HEK293T (cell line): ENCODE measurements at regions not wholly inside any gene's neighbourhood (a gene's known extent, or its start where the extent isn't known, plus 50 kb on each side); places are given as distances from the start of the nearest gene placed in this dataset.

Experiments used
- BHLHE40 ChIP-seq: fragments of 450-650 bp; IDR thresholded peaks from 2 replicates; pipeline ENCODE4 v1.6.1; 2016; ENCODE audit warnings: mild to moderate bottlenecking, moderate library complexity, borderline replicate concordance
- ELF4 ChIP-seq: fragments of 450-650 bp; IDR thresholded peaks from 2 replicates; pipeline ENCODE4 v1.6.1; 2017; ENCODE audit warnings: antibody characterized with exemption
- FOXA1 ChIP-seq: fragments of 450-650 bp; IDR thresholded peaks from 2 replicates; pipeline ENCODE4 v1.6.1; 2016; ENCODE audit warnings: mild to moderate bottlenecking
- FOXK2 ChIP-seq: fragments of 450-650 bp; IDR thresholded peaks from 2 replicates; pipeline ENCODE4 v1.6.1; 2016; ENCODE audit warnings: mild to moderate bottlenecking
- FOXM1 ChIP-seq: fragments of 450-650 bp; IDR thresholded peaks from 2 replicates; pipeline ENCODE4 v1.6.1; 2017; ENCODE audit warnings: mild to moderate bottlenecking, borderline replicate concordance
- LEF1 ChIP-seq: fragments of 450-650 bp; IDR thresholded peaks from 2 replicates; pipeline ENCODE4 v1.6.1; 2017; ENCODE audit warnings: mild to moderate bottlenecking, borderline replicate concordance
- NFRKB ChIP-seq: fragments of 450-650 bp; IDR thresholded peaks from 2 replicates; pipeline ENCODE4 v1.6.1; 2016; ENCODE audit warnings: mild to moderate bottlenecking, moderate library complexity
- SP1 ChIP-seq: fragments of 450-650 bp; IDR thresholded peaks from 2 replicates; pipeline ENCODE4 v1.6.1; 2017
- SUZ12 ChIP-seq: fragments of 450-650 bp; IDR thresholded peaks from 2 replicates; pipeline ENCODE4 v1.6.1; 2016; ENCODE audit warnings: mild to moderate bottlenecking
- TARDBP ChIP-seq: fragments of 450-650 bp; IDR thresholded peaks from 2 replicates; pipeline ENCODE4 v1.6.1; 2016

- no peak for TF ChIP-seq SP1
- no peak for TF ChIP-seq BHLHE40
- TF ChIP-seq ELF4, result no peak
- TF ChIP-seq FOXK2, result no peak
- TF ChIP-seq SUZ12, result no peak
- no peak for TF ChIP-seq FOXA1
- TF ChIP-seq TARDBP, result no peak
- TF ChIP-seq LEF1, result no peak
- no peak for TF ChIP-seq FOXM1
- no peak for TF ChIP-seq NFRKB
Measured at GRCh38 chr21:23308741-23309140, 2298.5 kb downstream of the MRPL39 start.
